Retinal pigment epithelial cell (primary cell): ENCODE measurements at regions not wholly inside any gene's neighbourhood (a gene's known extent, or its start where the extent isn't known, plus 50 kb on each side); places are given as distances from the start of the nearest gene placed in this dataset.

ENCODE experiments used
- DNase-seq: peaks from one replicate; pipeline ENCODE4 v3.0.0-alpha.2; 2010; ENCODE audit warnings: low read depth
- H3K4me3 ChIP-seq: 2 replicates; pipeline ENCODE4 v1.5.1; 2011; ENCODE audit warnings: mild to moderate bottlenecking, low read length, control low read depth, moderate library complexity
- CTCF ChIP-seq: conservative IDR thresholded peaks from 2 replicates; pipeline ENCODE4 v1.5.1; 2011; ENCODE audit warnings: low read depth, low read length, control low read depth, inconsistent platforms

- no peak for DNase-seq
- no peak for TF ChIP-seq CTCF
- no peak overlapping the region for H3K4me3 ChIP-seq
Measured at GRCh38 chr4:20391912-20392311, 140.2 kb downstream of the SLIT2 start.

DNA sequence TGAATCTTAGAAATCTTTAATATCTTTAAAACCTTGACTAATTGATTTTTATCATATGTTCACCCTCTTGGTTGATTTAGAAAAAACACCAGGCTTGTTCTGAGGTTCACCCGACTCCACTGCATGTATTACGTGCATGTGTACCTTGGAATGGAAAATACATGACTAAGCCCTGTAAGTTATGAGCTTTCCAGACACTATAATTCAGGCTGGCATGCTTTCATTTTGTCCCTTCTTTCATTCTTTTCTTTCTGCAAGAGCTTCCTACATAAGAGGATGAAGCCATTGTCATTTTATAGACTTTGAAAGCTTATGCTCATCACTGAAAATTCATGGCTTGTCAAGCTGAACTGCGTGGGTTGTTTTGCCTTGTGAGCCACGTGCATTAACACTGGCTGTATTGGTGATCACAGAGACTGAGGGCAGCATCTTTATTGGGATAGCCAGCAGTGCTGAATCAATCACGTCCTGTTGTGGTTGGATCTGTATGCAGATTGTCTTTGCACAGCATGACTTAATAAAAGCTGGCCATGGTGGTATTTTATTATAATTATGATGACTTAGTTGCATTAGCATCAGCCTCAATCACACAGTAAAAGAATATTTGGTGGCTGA, 141.9 kb downstream of the SLIT2 start:
- TF ChIP-seq CTCF = no peak
- DNase-seq = no peak
- H3K4me3 ChIP-seq = no peak overlapping the region

- no peak for DNase-seq
- TF ChIP-seq CTCF = no peak
- no peak overlapping the region for H3K4me3 ChIP-seq
Measured at GRCh38 chr4:20394512-20394911, 142.8 kb downstream of the SLIT2 start.

DNA sequence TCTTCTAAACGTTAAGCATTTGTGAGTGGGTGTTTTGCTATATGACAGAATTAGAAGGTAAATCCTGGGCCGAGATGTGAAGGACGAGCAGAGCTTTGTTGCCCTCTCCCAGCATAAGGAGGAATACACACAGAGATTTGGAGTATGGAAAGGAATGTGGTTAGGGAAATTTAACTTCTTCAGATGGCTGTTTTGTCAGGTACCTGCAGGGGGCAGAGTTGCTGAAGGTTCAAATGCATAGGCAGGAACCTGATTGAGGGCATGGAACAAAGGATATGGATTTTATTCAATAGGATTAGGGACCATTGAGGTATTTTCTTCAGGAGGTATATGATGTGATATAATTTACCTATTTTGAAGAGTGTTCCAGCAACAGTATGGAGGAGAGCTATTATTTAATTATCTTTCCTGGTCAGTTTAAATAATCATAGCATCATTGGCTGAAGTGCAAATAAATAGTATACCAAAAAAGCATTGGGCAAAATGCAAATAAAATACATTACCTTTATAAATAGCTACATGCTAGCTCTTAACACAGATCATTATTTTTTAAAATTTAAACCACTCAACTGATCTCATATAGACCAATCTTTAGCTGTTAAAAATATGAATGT, 143.6 kb downstream of the SLIT2 start:
- H3K4me3 ChIP-seq = no peak overlapping the region
- TF ChIP-seq CTCF = peak; percentile 78
- no peak for DNase-seq

GRCh38 chr4:20403290-20403689, 151.6 kb downstream of the SLIT2 start:
- no peak for DNase-seq
- TF ChIP-seq CTCF = no peak
- H3K4me3 ChIP-seq = no peak overlapping the region

DNA sequence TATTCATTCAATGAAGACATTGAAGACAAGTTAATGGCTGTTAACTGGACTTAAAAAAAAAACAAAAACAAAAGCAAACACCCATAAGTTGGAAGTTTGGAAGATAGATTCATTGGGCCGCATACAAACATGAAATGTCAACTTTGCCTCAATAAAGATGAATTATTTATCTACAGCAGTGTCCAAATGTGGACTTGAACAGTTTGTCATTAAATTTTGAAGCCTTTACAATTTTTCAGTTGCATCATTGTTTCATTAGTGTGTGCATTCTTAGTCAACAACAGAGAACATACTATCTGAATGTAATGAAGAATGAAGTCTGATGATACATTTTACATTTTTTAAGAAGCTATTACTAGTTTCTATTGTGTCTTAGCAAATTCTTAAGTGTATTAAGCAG, 152.1 kb downstream of the SLIT2 start:
- TF ChIP-seq CTCF = no peak
- H3K4me3 ChIP-seq = no peak overlapping the region
- DNase-seq = no peak

DNA sequence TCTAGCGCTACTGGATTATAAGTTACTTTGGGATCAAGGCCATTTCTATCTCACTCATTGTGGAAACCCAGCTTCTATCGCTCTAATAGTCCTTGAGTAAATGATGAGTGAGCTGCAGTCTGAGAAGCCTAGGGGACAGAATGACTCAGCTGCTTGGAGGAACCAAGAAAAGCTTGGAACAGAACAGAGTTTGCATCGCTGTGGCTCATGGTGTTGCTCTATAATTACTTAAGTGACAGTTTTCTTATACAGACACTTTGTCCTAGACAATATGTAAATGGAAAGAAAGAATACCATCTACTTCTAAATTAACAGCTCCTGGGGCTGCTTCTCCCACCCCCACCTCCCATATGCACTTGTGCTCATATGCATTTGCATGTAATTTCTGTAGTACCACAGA, 156.9 kb downstream of the SLIT2 start:
- H3K4me3 ChIP-seq = no peak overlapping the region
- no peak for TF ChIP-seq CTCF
- no peak for DNase-seq
